HG02943 (cell line): ENCODE measurements at regions not wholly inside any gene's neighbourhood (a gene's known extent, or its start where the extent isn't known, plus 50 kb on each side); places are given as distances from the start of the nearest gene placed in this dataset.

Experiments
- ATAC-seq: cut with Tn5 transposase; IDR thresholded peaks from one replicate; pipeline ENCODE4 v1.9.1; 2021; ENCODE audit warnings: mild to moderate bottlenecking, low read depth, moderate library complexity; ENCODE audit not compliant: unreplicated experiment

DNA sequence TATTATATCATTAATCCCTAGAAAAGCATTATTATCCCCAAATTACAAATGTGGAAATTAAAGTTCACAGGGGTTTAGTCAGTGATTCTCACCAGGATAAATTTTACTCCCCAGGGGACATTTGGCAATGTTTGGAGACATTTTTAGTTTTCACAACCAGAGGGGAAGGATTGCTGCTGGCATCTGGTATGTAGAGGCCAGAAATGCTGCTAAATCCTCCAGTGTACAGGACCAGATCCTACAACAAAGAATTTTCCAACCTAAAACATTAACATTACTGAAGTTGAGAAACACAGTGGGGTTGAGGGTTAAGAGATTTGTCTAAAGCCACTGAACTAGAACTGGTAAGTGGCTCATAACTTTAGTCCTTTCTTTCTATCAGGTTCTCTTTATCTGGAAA, 162.0 kb upstream of the SYT6 start:
- ATAC-seq: no peak

GRCh38 chr1:114314576-114314975, 160.9 kb upstream of the SYT6 start:
- ATAC-seq: no peak

- ATAC-seq: no peak
Observed at GRCh38 chr1:114314098-114314497, 160.4 kb upstream of the SYT6 start.

- no peak for ATAC-seq
Observed at GRCh38 chr1:114310695-114311271, 157.1 kb upstream of the SYT6 start.

GRCh38 chr1:114302821-114303220, 149.2 kb upstream of the SYT6 start:
- no peak for ATAC-seq

- ATAC-seq: no peak
Observed at GRCh38 chr1:114299331-114299975, 145.8 kb upstream of the SYT6 start.

DNA sequence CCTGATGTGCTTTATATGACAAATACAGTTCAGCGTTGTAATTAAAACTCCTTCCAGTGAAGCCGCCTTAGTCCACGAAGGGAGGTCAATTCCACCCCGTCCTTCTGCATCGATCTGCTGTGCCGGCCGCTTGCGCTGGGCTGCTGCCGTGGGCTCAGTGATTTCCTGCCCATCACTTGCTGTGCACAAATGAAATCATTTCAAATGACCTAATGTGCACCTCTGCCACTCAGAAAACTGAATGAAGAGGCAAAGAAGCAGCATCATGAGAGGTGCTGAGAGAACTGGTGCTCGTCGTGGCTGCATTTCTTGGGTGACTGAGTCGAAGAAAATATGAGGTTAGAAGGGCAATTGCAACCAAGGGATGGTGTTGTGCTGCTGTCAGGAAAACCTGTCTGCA, 144.3 kb upstream of the SYT6 start:
- ATAC-seq: no peak

DNA sequence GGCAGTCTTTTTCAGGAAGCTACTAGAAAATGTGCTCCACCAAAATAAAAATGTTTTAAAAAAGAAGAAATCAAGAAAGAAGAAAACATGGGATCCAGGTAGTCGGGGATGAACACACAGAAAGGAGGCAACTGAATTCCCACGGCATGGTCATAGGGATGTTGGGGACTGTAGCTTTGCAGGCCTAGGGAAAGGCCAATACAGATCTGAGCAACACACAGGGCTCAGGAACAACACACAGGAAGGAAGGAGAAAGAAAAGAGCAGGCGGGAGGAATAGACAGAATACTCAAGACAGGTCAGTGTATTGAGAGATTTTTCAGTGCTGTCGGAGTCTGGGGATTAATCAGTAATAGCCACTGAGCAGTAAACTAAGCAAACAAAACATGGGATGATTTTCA, 142.7 kb upstream of the SYT6 start:
- no peak for ATAC-seq

DNA sequence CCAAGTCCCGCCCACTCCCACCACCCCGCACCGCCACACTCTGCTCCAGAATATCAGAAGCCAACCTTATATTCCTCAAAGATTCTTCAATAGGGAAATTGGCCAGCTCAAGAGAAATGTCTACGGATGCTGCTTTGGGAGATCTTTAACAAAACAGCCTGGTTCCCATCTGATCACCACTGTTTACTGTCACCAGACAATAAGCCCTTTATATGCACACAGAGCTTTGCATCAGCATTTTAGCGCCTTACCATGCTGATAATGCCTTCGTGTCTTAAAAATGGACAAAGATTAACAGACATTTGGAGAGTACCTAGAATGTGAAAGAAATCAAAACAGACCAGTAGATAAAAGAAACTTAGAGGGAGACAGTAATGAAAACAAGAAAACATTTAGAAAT, 141.7 kb upstream of the SYT6 start:
- no peak for ATAC-seq

GRCh38 chr1:114292835-114293234, 139.2 kb upstream of the SYT6 start:
- ATAC-seq: no peak

DNA sequence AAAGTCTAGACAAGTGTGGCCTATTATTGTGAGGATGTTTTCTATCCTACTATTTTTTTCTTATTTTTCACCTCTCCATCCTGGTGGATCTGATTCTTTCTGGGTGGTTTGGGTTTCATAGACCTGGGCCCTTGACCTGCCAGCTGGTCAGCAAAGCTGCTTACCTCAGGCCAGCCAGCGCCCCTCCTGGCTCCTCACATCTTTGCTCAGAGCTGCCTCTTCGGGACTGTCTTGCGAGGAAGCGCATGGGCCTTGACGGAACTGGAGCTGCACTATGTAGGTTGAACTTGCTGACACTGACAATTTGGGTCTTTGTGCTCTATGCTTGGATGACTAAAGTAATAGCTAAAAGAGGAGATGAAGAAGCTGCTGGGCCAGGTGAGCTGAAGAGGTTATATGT, 138.5 kb upstream of the SYT6 start:
- ATAC-seq: no peak

DNA sequence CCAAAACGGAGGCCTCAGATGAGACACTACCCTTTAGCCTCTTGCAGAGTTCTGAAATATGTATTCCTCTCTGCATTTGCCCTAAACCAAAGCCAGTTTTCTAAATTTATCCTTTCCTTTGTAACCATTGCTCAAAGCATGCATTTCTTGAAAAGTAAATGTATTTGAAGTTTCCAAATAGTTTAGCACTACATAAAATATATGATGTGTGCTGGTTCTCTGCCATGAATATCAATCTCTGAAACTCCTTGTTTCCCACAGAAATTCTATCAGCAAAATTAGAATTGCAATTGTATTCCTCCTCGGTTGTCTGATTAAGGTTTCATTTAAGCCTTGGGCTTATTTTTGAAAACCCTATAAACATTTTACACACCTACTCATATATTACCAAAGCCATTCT, 137.1 kb upstream of the SYT6 start:
- no peak for ATAC-seq

- no peak for ATAC-seq
Observed at GRCh38 chr1:114290341-114290740, 136.7 kb upstream of the SYT6 start.

DNA sequence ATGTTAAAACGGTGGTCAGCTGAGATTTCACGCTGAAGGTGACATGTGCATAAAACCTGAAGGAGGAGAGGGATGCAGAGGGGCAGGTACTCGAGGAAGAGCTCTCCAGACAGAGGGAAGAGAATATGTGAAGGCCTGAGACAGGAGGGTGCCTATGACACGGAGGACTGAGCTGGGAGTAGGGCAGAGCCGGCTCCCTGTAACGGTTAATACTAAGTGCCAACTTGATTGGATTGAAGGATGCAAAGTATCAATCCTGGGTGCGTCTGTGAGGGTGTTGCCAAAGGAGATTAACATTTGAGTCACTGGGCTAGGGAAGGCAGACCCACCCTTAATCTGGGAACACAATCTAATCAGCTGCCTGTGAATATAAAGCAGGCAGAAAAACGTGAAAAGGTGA, 136.2 kb upstream of the SYT6 start:
- ATAC-seq: no peak

DNA sequence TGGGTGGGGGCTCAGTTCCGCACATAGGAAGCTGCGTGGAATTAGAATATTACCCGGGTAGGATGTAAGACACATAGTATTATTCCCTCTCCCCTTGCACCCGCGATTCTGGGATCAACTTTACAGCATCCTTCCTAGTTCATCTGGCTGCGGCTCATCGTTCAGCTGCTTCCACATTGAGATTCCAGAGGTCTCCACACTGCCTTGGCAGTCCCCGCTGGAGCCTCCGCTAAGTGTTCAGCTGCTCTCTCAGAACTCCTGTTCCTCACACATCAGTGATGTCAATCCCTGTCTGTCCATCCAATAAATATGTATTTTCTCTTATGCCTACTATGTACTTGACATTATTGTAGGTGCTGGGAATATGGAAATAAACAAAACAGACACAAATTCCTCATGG, 135.6 kb upstream of the SYT6 start:
- ATAC-seq: no peak

DNA sequence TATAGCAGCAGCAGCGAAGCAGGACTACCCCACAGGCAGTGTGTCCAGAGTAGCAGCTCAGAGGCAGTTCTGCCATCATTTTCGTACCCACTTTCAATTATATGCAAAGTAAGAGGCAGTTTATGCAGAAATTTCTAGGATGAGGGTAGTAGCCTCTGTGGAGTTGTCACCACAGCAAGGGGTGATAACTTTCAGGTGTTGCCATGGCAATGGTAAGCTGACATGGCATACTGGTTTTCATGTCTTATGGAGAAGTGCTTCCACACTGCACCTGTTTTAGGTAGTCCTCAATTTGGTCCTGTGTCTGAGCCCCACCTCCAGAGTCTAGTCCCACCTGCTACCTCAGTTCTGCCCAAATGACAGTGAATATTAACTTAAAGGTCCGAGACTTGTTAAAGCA, 133.3 kb upstream of the SYT6 start:
- no peak for ATAC-seq

- no peak for ATAC-seq
Observed at GRCh38 chr1:114286179-114286578, 132.5 kb upstream of the SYT6 start.

DNA sequence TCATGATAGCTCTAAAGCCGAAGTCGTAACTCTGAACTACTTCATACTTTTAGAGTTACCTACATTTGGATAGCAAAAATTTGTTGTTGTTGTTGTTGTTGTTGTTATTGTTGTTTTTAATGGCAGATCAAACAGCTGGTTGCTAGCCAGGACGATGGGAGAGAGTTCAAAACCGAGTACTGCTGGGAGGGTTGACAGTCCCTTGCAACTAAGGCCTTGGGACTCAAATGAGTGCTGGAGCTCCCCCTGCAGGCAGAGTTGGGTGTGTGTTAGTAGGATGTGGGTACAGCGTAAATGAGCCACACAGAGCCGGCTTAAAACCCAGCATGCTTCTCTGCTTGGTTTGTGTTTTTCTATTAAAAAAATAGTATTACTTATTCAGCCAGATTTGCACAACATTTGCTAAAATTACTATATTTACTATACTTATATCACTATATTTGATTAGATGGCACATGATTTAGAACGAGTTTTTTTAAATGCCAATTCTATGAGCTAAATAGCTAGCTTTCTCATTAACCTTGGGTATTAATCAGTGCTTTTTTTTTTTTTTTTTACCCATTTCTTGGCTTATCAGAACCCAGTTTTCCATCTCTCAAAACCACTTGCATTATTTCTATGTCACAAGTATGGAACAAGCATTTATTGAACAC, 129.2 kb upstream of the SYT6 start:
- ATAC-seq: peak; percentile 79

DNA sequence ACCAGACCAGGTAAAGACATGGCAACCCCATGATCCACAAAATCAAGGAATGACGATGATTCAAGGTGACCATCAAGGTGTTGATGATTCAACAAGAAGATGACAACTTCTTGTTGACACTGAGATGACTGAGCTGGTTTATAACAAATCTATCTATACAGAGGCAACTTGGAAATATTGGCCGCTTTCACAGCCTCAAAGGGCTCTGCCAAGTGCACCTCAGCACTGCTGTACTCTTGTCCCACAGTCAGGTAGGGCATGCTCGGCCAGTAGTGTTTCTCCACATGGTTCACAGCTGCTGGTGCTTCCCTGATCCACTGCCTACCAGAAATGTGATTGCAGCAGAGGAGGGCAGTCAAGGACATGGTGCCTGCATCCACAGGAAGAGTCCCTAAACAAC, 125.2 kb upstream of the SYT6 start:
- no peak for ATAC-seq

DNA sequence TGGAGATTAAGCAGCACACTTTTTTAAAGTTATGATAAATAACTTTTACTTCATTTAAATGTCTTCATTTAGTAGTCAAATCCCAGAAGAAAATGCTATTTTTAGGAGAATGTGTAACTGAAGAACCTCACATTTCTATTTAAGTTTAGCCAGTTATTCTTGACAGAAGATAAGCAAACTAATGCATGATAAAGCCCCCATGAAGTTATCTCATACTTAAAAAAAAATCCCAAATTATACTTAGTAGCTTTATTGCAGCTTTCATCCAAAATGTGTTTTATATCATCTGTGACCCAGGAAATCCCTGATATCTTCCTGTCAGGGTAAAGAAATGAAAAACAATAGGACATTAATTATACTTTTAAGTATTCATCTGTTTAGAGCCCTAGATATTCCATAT, 124.8 kb upstream of the SYT6 start:
- no peak for ATAC-seq

GRCh38 chr1:114274621-114275317, 121.1 kb upstream of the SYT6 start:
- no peak for ATAC-seq

DNA sequence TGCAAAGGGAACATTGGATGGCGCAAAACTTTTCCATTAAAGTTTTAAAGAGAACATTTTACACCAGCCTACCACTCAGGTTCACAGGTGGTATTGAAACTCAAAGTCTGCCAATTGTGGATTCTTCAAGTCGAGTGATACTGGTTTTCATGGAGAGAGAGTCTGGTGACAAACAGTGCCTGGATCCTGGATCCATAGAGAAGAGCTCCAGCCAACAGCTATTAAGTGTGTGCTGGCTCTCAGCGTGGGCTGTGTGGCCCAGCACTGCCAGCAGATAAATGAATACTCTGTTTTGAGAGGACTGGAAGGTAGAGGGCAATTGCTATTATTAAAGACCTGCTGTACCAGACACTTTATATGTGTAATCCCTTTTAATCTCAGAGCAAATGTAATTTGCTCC, 118.9 kb upstream of the SYT6 start:
- ATAC-seq: no peak
